Lower leg skin (tissue), 4 donors: ENCODE measurements at regions not wholly inside any gene's neighbourhood (a gene's known extent, or its start where the extent isn't known, plus 50 kb on each side); places are given as distances from the start of the nearest gene placed in this dataset.

Experiments
- DNase-seq, 2 donors: peaks; one replicate each; pipeline ENCODE4 v3.0.0-alpha.2; 2019; ENCODE audit warnings: low spot score in 2 of 2
- H3K4me3 ChIP-seq: fragments of 200-600 bp; sonication (generic); 2 replicates; pipeline ENCODE4 v1.5.1; 2017; ENCODE audit warnings: mild to moderate bottlenecking, low read depth; ENCODE audit not compliant: poor library complexity, severe bottlenecking
- CTCF ChIP-seq, 3 donors: fragments of 450-650 bp; IDR thresholded peaks; one replicate each; pipeline ENCODE4 v1.5.1; 2016; ENCODE audit warnings: antibody characterized with exemption in 3 of 3, mild to moderate bottlenecking in 3 of 3, moderate library complexity in 2 of 3
- POLR2A ChIP-seq, 2 donors: fragments of 450-650 bp; IDR thresholded peaks; one replicate each; pipeline ENCODE4 v1.6.1; 2016 to 2017; ENCODE audit warnings: antibody characterized with exemption in 2 of 2, mild to moderate bottlenecking in 1 of 2, moderate library complexity in 1 of 2
- WGBS, 2 donors: methylation state at CpG; one replicate each; pipeline ENCODE4 v1.1.5; 2018; 5-methylcytosine and 5-hydroxymethylcytosine counted together
- intact Hi-C: fragments of 100-400 bp; cut with DNase I; formaldehyde crosslinking; loops from one replicate; pipeline ENCODE4 v1.15.0; 2023; ENCODE audit warnings: low total_unique reads

- H3K4me3 ChIP-seq, result no peak overlapping the region
- TF ChIP-seq POLR2A (IDR thresholded peaks at IDR 0.05) (no peak), CTCF (IDR thresholded peaks at IDR 0.05) (no peak)
- 88 to 92% methylated on average over 3 of the region's 3 CpGs for WGBS, 2 donors
- intact Hi-C loops, result no loop called here
- DNase-seq, result no peak
Observed at GRCh38 chr13:89267734-89268133, 1596.6 kb downstream of the SLITRK5 start.

- no peak overlapping the region for H3K4me3 ChIP-seq
- 35 to 43% methylated on average over 2 of the region's 2 CpGs for WGBS, 2 donors
- intact Hi-C loops, result no loop called here
Observed at GRCh38 chr13:89269737-89270136, 1598.6 kb downstream of the SLITRK5 start.

GRCh38 chr13:89270736-89271135 lies 1599.6 kb downstream of the SLITRK5 start:
- no peak for TF ChIP-seq POLR2A (IDR thresholded peaks at IDR 0.05)
- 66 to 68% methylated on average over 3 of the region's 3 CpGs for WGBS, 2 donors
- no peak overlapping the region for H3K4me3 ChIP-seq
- intact Hi-C loops, result no loop called here
- DNase-seq, result no peak

More at GRCh38 chr13:89269737-89270136, 1598.6 kb downstream of the SLITRK5 start:
- TF ChIP-seq POLR2A (IDR thresholded peaks at IDR 0.05), result no peak
- no peak for TF ChIP-seq CTCF (IDR thresholded peaks at IDR 0.05)
- no peak for DNase-seq

- H3K4me3 ChIP-seq, result peak overlapping the region; percentile 9
- WGBS, 2 donors, result 77 to 85% methylated on average over 5 of the region's 5 CpGs
- intact Hi-C loops, result no loop called here
- no peak for DNase-seq
- TF ChIP-seq POLR2A (IDR thresholded peaks at IDR 0.05) (no peak), CTCF (IDR thresholded peaks at IDR 0.05) (no peak)
Observed at GRCh38 chr13:89279374-89279773, 1608.2 kb downstream of the SLITRK5 start.

GRCh38 chr13:89281331-89281730 lies 1610.2 kb downstream of the SLITRK5 start:
- no peak for DNase-seq
- 51 to 56% methylated on average over 3 of the region's 3 CpGs for WGBS, 2 donors
- no peak for TF ChIP-seq CTCF (IDR thresholded peaks at IDR 0.05)
- no peak for TF ChIP-seq POLR2A (IDR thresholded peaks at IDR 0.05)
- H3K4me3 ChIP-seq, result no peak overlapping the region
- intact Hi-C loops, result no loop called here

- TF ChIP-seq POLR2A (IDR thresholded peaks at IDR 0.05) (no peak), CTCF (IDR thresholded peaks at IDR 0.05) (no peak)
- 86 to 96% methylated on average over 1 of the region's 1 CpG for WGBS, 2 donors
- intact Hi-C loops, result no loop called here
- no peak overlapping the region for H3K4me3 ChIP-seq
- DNase-seq, result no peak
Observed at GRCh38 chr13:89282241-89282640, 1611.1 kb downstream of the SLITRK5 start.
